OCI-LY7 (cell line): ENCODE measurements at regions not wholly inside any gene's neighbourhood (a gene's known extent, or its start where the extent isn't known, plus 50 kb on each side); places are given as distances from the start of the nearest gene placed in this dataset.

Experiments
- BruUV-seq: library from RNA; stranded (reverse); fragments of 400-500 nt; replicated peaks from 2 replicates; lab custom pipeline; 2021; lab: Mats Ljungman, UMichigan
- CTCF ChIA-PET: fragments of 300-600 bp; sonication (Branson Sonifier 250); formaldehyde crosslinking; loops from one replicate; lab custom pipeline; 2022; ENCODE audit warnings: antibody characterized with exemption; ENCODE audit not compliant: unreplicated experiment; lab: Charles Lee
- POLR2A ChIA-PET: fragments of 300-600 bp; sonication (Branson Sonifier 250); formaldehyde crosslinking; loops from one replicate; lab custom pipeline; 2022; ENCODE audit warnings: antibody characterized with exemption; lab: Charles Lee
- DNase-seq: peaks from one replicate; pipeline ENCODE4 v3.0.0-alpha.2; 2015; ENCODE audit warnings: low spot score
- H2AFZ ChIP-seq: fragments of 200-600 bp; sonication (generic), shearing (Covaris generic); 2 replicates; pipeline ENCODE4 v1.6.1; 2014; ENCODE audit warnings: mild to moderate bottlenecking, antibody characterized with exemption, low read length, moderate library complexity
- H3K27ac ChIP-seq: fragments of 200-600 bp; sonication (generic); 2 replicates; pipeline ENCODE4 v1.5.1; 2014; ENCODE audit warnings: mixed run types, low read depth, mild to moderate bottlenecking, moderate library complexity, low read length, inconsistent platforms; ENCODE audit not compliant: poor library complexity, severe bottlenecking
- H3K36me3 ChIP-seq: fragments of 200-600 bp; sonication (generic); 2 replicates; pipeline ENCODE4 v1.6.1; 2014; ENCODE audit warnings: mild to moderate bottlenecking, antibody characterized with exemption, low read length, moderate library complexity, mixed read lengths; ENCODE audit not compliant: insufficient read depth
- H3K4me1 ChIP-seq: fragments of 200-600 bp; sonication (generic); 2 replicates; pipeline ENCODE4 v1.5.1; 2014; ENCODE audit warnings: mild to moderate bottlenecking, low read length; ENCODE audit not compliant: insufficient read depth, poor library complexity, severe bottlenecking
- H3K4me2 ChIP-seq: fragments of 200-600 bp; sonication (generic); 2 replicates; pipeline ENCODE4 v1.6.1; 2014; ENCODE audit warnings: mild to moderate bottlenecking, low read length
- H3K4me3 ChIP-seq: fragments of 200-600 bp; sonication (generic); 2 replicates; pipeline ENCODE4 v1.5.1; 2014; ENCODE audit warnings: mild to moderate bottlenecking, low read depth, low read length; ENCODE audit not compliant: poor library complexity, severe bottlenecking
- H3K79me2 ChIP-seq: fragments of 200-600 bp; sonication (generic); 2 replicates; pipeline ENCODE4 v1.6.1; 2016; ENCODE audit warnings: low read depth, mild to moderate bottlenecking, low read length, moderate library complexity, mixed read lengths; ENCODE audit not compliant: insufficient read depth
- H3K9me2 ChIP-seq: fragments of 200-600 bp; sonication (generic); 2 replicates; pipeline ENCODE4 v1.6.1; 2016; ENCODE audit warnings: mild to moderate bottlenecking, low read length, mixed read lengths; ENCODE audit not compliant: insufficient read depth
- H3K9me3 ChIP-seq: fragments of 200-600 bp; sonication (generic); 2 replicates; pipeline ENCODE4 v1.6.1; 2014; ENCODE audit warnings: mild to moderate bottlenecking, mixed run types, low read length, mixed read lengths
- H4K20me1 ChIP-seq: fragments of 200-600 bp; sonication (generic); 2 replicates; pipeline ENCODE4 v1.6.1; 2014; ENCODE audit warnings: mild to moderate bottlenecking, antibody characterized with exemption, low read length, moderate library complexity, mixed read lengths; ENCODE audit not compliant: insufficient read depth
- EZH2phosphoT487 ChIP-seq: fragments of 200-600 bp; sonication (generic); IDR thresholded peaks from 2 replicates; pipeline ENCODE4 v1.6.1; 2018; ENCODE audit warnings: low read depth, borderline replicate concordance, mild to moderate bottlenecking, mixed run types, antibody characterized with exemption, low read length, moderate library complexity, mixed read lengths
- intact Hi-C: fragments of 100-400 bp; cut with micrococcal nuclease; formaldehyde crosslinking; loops from one replicate; pipeline ENCODE4 v1.10.0; 2022; ENCODE audit not compliant: unreplicated experiment
- TF ChIP-seq, protein P1 (sequence below): fragments of 200-600 bp; sonication (generic); conservative IDR thresholded peaks from 2 replicates; pipeline ENCODE4 v1.5.1; 2014; ENCODE audit warnings: mild to moderate bottlenecking, antibody characterized with exemption, low read length, moderate library complexity, mixed read lengths

DNA sequence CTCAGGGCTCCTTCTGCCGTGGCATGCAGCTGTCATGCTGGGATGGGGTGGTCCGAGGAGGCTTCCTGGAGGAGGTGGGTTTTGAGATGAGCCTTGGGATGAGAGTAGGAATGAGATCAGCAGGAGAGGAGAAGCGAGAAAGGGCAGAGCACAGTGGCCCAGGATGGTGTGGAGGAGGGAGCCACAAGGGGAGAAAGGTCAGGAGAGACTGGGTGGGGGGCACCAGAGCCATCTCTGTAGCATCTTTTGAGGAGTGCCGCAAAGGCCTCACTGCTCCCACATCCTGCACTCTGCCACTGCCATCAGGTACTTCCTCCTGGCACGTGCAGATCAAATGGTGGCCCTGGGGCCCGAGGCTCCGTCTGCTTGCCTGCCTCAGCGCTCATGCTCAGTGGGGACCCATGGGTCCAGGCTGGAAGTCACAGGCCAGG, 150.2 kb downstream of the MACROH2A1 start:
- H3K4me3 ChIP-seq = no peak overlapping the region
- no peak overlapping the region for H3K27ac ChIP-seq
- DNase-seq = no peak
- ChIA-PET CTCF (no interaction called here), POLR2A (no interaction called here)
- no peaks in the 10 kb centered on the region for H3K79me2 ChIP-seq
- H4K20me1 ChIP-seq = no peaks in the 10 kb centered on the region
- no peaks in the 10 kb centered on the region for H3K9me2 ChIP-seq
- no peaks in the 10 kb centered on the region for H3K9me3 ChIP-seq
- no peak overlapping the region for H3K4me2 ChIP-seq
- no peak overlapping the region for H2AFZ ChIP-seq
- no peak for TF ChIP-seq EZH2phosphoT487
- TF ChIP-seq, protein P1, sequence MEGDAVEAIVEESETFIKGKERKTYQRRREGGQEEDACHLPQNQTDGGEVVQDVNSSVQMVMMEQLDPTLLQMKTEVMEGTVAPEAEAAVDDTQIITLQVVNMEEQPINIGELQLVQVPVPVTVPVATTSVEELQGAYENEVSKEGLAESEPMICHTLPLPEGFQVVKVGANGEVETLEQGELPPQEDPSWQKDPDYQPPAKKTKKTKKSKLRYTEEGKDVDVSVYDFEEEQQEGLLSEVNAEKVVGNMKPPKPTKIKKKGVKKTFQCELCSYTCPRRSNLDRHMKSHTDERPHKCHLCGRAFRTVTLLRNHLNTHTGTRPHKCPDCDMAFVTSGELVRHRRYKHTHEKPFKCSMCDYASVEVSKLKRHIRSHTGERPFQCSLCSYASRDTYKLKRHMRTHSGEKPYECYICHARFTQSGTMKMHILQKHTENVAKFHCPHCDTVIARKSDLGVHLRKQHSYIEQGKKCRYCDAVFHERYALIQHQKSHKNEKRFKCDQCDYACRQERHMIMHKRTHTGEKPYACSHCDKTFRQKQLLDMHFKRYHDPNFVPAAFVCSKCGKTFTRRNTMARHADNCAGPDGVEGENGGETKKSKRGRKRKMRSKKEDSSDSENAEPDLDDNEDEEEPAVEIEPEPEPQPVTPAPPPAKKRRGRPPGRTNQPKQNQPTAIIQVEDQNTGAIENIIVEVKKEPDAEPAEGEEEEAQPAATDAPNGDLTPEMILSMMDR = no peak
- no TSS peak for BruUV-seq
- no peaks in the 10 kb centered on the region for H3K36me3 ChIP-seq
- intact Hi-C loops = no loop called here
- H3K4me1 ChIP-seq = no peaks in the 10 kb centered on the region

DNA sequence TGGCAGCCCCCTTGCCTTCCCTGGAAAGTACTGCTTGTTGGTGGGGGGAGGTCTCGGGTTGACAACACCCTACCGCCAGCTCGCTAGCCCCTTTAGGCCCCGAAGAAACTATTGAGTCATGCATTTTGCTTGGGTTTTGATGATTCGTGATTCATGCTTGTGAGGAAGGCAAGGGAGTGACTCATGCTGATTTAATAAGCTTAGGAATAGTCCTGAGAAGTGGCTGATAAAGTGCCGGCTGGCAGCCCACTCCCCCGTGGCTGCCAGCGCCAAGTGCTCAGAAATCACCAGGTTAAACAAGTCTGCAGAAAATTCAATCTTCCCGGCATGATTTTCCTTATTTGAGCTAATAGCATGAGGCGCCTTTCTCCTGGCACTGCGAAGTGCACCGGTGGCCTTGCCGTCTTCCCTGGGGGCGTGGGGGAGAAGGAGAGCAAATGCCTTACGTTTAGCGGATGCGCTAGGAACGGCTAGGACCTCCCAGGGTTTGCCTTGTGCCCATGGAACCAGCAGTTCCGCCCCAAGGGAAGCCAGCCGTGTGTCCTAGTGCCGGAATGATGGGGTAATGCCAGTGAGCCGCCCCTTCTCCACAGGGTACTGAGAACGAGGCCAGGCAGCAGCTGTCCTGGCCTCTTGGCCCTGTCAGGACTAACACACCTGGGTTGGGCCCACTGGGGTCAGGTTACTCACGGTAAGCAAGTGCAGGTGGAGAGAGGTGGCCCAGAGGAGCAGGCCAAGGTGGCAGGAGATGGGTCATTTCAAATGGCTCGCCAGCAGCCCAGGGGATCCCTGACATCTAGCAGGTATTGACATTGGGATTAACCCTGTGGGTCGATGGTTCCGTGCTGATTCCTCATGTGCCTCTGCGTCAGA, 151.9 kb downstream of the MACROH2A1 start:
- H3K4me2 ChIP-seq = no peak overlapping the region
- no peaks in the 10 kb centered on the region for H3K9me3 ChIP-seq
- CTCF ChIA-PET = no interaction called here
- POLR2A ChIA-PET = no interaction called here
- no peaks in the 10 kb centered on the region for H3K79me2 ChIP-seq
- H3K9me2 ChIP-seq = no peaks in the 10 kb centered on the region
- TF ChIP-seq, protein P1 = no peak
- TF ChIP-seq EZH2phosphoT487 = no peak
- H3K4me1 ChIP-seq = no peaks in the 10 kb centered on the region
- no peaks in the 10 kb centered on the region for H3K36me3 ChIP-seq
- no peak overlapping the region for H3K4me3 ChIP-seq
- DNase-seq = no peak
- BruUV-seq = no TSS peak
- H3K27ac ChIP-seq = no peak overlapping the region
- intact Hi-C loops = no loop called here
- H2AFZ ChIP-seq = no peak overlapping the region
- H4K20me1 ChIP-seq = no peaks in the 10 kb centered on the region

DNA sequence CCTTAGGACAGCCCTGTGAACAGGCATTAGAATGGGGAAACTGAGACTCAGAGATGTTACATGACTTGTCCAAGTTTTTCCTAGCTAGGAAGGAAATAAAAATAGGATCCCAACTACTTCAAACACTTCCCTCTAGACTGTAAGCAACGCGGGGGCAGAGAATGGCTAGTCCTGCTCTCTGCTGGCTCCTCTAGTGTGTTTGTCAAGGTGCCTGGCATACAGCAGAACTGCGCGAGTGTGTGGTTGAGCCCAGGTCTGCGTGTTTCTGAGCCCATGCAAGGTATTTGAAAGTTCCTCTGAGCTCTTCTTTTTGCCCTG, 152.5 kb downstream of the MACROH2A1 start:
- H3K79me2 ChIP-seq = no peaks in the 10 kb centered on the region
- H2AFZ ChIP-seq = no peak overlapping the region
- H4K20me1 ChIP-seq = no peaks in the 10 kb centered on the region
- CTCF ChIA-PET = no interaction called here
- BruUV-seq = no TSS peak
- H3K4me3 ChIP-seq = no peak overlapping the region
- H3K9me2 ChIP-seq = no peaks in the 10 kb centered on the region
- no peak overlapping the region for H3K4me2 ChIP-seq
- TF ChIP-seq, protein P1 = no peak
- TF ChIP-seq EZH2phosphoT487 = no peak
- H3K27ac ChIP-seq = no peak overlapping the region
- POLR2A ChIA-PET = no interaction called here
- H3K36me3 ChIP-seq = no peaks in the 10 kb centered on the region
- no peaks in the 10 kb centered on the region for H3K4me1 ChIP-seq
- no peak for DNase-seq
- no peaks in the 10 kb centered on the region for H3K9me3 ChIP-seq
- intact Hi-C loops = no loop called here
